HG03354 (cell line): ENCODE measurements at regions not wholly inside any gene's neighbourhood (a gene's known extent, or its start where the extent isn't known, plus 50 kb on each side); places are given as distances from the start of the nearest gene placed in this dataset.
A peak's percentile ranks its signal among the peaks of the same experiment; 100 is the strongest.
"Not testable (repeated sequence)": the region's sequence is repeated elsewhere in the genome, so short reads cannot be mapped to it uniquely, and the experiment has no call there.

ENCODE experiments used
- ATAC-seq: cut with Tn5 transposase; IDR thresholded peaks from one replicate; pipeline ENCODE4 v1.9.1; 2021; ENCODE audit warnings: mild to moderate bottlenecking; ENCODE audit not compliant: unreplicated experiment, poor library complexity, severe bottlenecking

- no peak for ATAC-seq
These were observed 234.3 kb upstream of the TMEM229A start for GRCh38 chr7:124267154-124267553.

GRCh38 chr7:124263232-124263827 lies 230.5 kb upstream of the TMEM229A start:
- ATAC-seq: peak; percentile 96

GRCh38 chr7:124261710-124262109 lies 228.8 kb upstream of the TMEM229A start:
- ATAC-seq: no peak

- no peak for ATAC-seq
These were observed 224.9 kb upstream of the TMEM229A start for GRCh38 chr7:124257638-124258308.

- no peak for ATAC-seq
These were observed 222.3 kb upstream of the TMEM229A start for GRCh38 chr7:124255041-124255655.

GRCh38 chr7:124254396-124254795 lies 221.5 kb upstream of the TMEM229A start:
- ATAC-seq: no peak

- no peak for ATAC-seq
These were observed 218.8 kb upstream of the TMEM229A start for GRCh38 chr7:124251636-124252035.

- no peak for ATAC-seq
These were observed 217.6 kb upstream of the TMEM229A start for GRCh38 chr7:124250297-124251034.

GRCh38 chr7:124247691-124248090 lies 214.8 kb upstream of the TMEM229A start:
- ATAC-seq: no peak

- ATAC-seq: no peak
These were observed 213.5 kb upstream of the TMEM229A start for GRCh38 chr7:124246262-124246863.

GRCh38 chr7:124244469-124244868 lies 211.6 kb upstream of the TMEM229A start:
- ATAC-seq: not testable (repeated sequence)

GRCh38 chr7:124219681-124220080 lies 186.8 kb upstream of the TMEM229A start:
- ATAC-seq: no peak

- ATAC-seq: no peak
These were observed 175.8 kb upstream of the TMEM229A start for GRCh38 chr7:124208642-124209041.

- ATAC-seq: no peak
These were observed 175.3 kb upstream of the TMEM229A start for GRCh38 chr7:124208173-124208572.

GRCh38 chr7:124205526-124205925 lies 172.7 kb upstream of the TMEM229A start:
- no peak for ATAC-seq

- no peak for ATAC-seq
These were observed 169.7 kb upstream of the TMEM229A start for GRCh38 chr7:124202546-124202945.

GRCh38 chr7:124201768-124202349 lies 169.0 kb upstream of the TMEM229A start:
- no peak for ATAC-seq

- no peak for ATAC-seq
These were observed 163.7 kb upstream of the TMEM229A start for GRCh38 chr7:124196519-124196918.

GRCh38 chr7:124192885-124193284 lies 160.0 kb upstream of the TMEM229A start:
- no peak for ATAC-seq

GRCh38 chr7:124191713-124192112 lies 158.8 kb upstream of the TMEM229A start:
- ATAC-seq: no peak
